ENCODE measurements at regions not wholly inside any gene's neighbourhood (a gene's known extent, or its start where the extent isn't known, plus 50 kb on each side); places are given as distances from the start of the nearest gene placed in this dataset.

- TF ChIP-seq CTCF (conservative IDR thresholded peaks at IDR 0.05; ENCODE audit: low read depth, low read length) (no peak), EZH2 (IDR thresholded peaks at IDR 0.05; ENCODE audit: borderline replicate concordance, low read depth, low read length, poor library complexity, severe bottlenecking) (no peak)
Observed at GRCh38 chr7:25759286-25759685, 392.7 kb upstream of the NFE2L3 start.
